Activated CD4-positive, alpha-beta T cell treated with anti-CD3 and anti-CD28 coated beads, Interleukin-2, amount 10 ng/mL, durations not matched to agents 7 days and 5 days (primary cell): ENCODE measurements at regions not wholly inside any gene's neighbourhood (a gene's known extent, or its start where the extent isn't known, plus 50 kb on each side); places are given as distances from the start of the nearest gene placed in this dataset.

Experiments used
- CTCF ChIA-PET: fragments of 350-600 bp; sonication (Branson Sonifier 250); formaldehyde crosslinking; loops from one replicate; lab custom pipeline; 2021; ENCODE audit warnings: antibody characterized with exemption; lab: Charles Lee
- POLR2A ChIA-PET: fragments of 350-600 bp; sonication (Branson Sonifier 250); formaldehyde crosslinking; loops from one replicate; lab custom pipeline; 2021; ENCODE audit warnings: antibody characterized with exemption; lab: Charles Lee
- DNase-seq: peaks from one replicate; pipeline ENCODE4 v3.0.0-alpha.2; 2020
- H3K27ac Mint-ChIP-seq: one replicate; pipeline ENCODE4 v1.8.0; 2021; ENCODE audit warnings: mild to moderate bottlenecking, moderate library complexity, mixed read lengths
- H3K27me3 Mint-ChIP-seq: one replicate; pipeline ENCODE4 v1.8.0; 2021; ENCODE audit warnings: mixed read lengths
- H3K36me3 Mint-ChIP-seq: one replicate; pipeline ENCODE4 v1.8.0; 2021; ENCODE audit warnings: low read depth, mixed read lengths
- H3K4me1 Mint-ChIP-seq: one replicate; pipeline ENCODE4 v1.8.0; 2021; ENCODE audit warnings: mixed read lengths
- H3K4me3 Mint-ChIP-seq: one replicate; pipeline ENCODE4 v1.8.0; 2021; ENCODE audit warnings: mild to moderate bottlenecking, moderate library complexity, mixed read lengths
- H3K9me3 Mint-ChIP-seq: one replicate; pipeline ENCODE4 v1.8.0; 2021; ENCODE audit warnings: mixed read lengths

- H3K36me3 Mint-ChIP-seq = no peaks in the 10 kb centered on the region
- no peaks in the 10 kb centered on the region for H3K4me1 Mint-ChIP-seq
Measured at GRCh38 chr4:138537731-138538490, 295.8 kb upstream of the SLC7A11 start.

GRCh38 chr4:138535316-138535715 lies 293.2 kb upstream of the SLC7A11 start:
- no peak for DNase-seq
- no peak overlapping the region for H3K4me3 Mint-ChIP-seq
- H3K27me3 Mint-ChIP-seq = no peaks in the 10 kb centered on the region
- H3K4me1 Mint-ChIP-seq = no peaks in the 10 kb centered on the region
- no peaks in the 10 kb centered on the region for H3K36me3 Mint-ChIP-seq
- ChIA-PET CTCF (no interaction called here), POLR2A (no interaction called here)
- no peak overlapping the region for H3K27ac Mint-ChIP-seq
- peaks cover 7% of the 10 kb centered on the region for H3K9me3 Mint-ChIP-seq

More at GRCh38 chr4:138537731-138538490, 295.8 kb upstream of the SLC7A11 start:
- no peak overlapping the region for H3K4me3 Mint-ChIP-seq
- H3K9me3 Mint-ChIP-seq = no peaks in the 10 kb centered on the region
- H3K27me3 Mint-ChIP-seq = no peaks in the 10 kb centered on the region
- CTCF ChIA-PET = no interaction called here
- DNase-seq = no peak
- no peak overlapping the region for H3K27ac Mint-ChIP-seq
- POLR2A ChIA-PET = no interaction called here

GRCh38 chr4:138522366-138522765 lies 280.2 kb upstream of the SLC7A11 start:
- H3K4me1 Mint-ChIP-seq = no peaks in the 10 kb centered on the region
- POLR2A ChIA-PET = no interaction called here
- CTCF ChIA-PET = no interaction called here

GRCh38 chr4:138521809-138522208 lies 279.7 kb upstream of the SLC7A11 start:
- CTCF ChIA-PET = no interaction called here
- POLR2A ChIA-PET = no interaction called here
- no peak overlapping the region for H3K27ac Mint-ChIP-seq
- H3K4me3 Mint-ChIP-seq = no peak overlapping the region
- no peaks in the 10 kb centered on the region for H3K36me3 Mint-ChIP-seq
- no peaks in the 10 kb centered on the region for H3K27me3 Mint-ChIP-seq
- no peak for DNase-seq
- no peaks in the 10 kb centered on the region for H3K9me3 Mint-ChIP-seq
- H3K4me1 Mint-ChIP-seq = no peaks in the 10 kb centered on the region

More at GRCh38 chr4:138522366-138522765, 280.2 kb upstream of the SLC7A11 start:
- no peak for DNase-seq
- Mint-ChIP-seq H3K27me3 (no peaks in the 10 kb centered on the region), H3K27ac (no peak overlapping the region), H3K36me3 (no peaks in the 10 kb centered on the region), H3K9me3 (no peaks in the 10 kb centered on the region), H3K4me3 (no peak overlapping the region)

- Mint-ChIP-seq H3K4me1 (no peaks in the 10 kb centered on the region), H3K9me3 (no peaks in the 10 kb centered on the region), H3K27me3 (no peaks in the 10 kb centered on the region), H3K36me3 (no peaks in the 10 kb centered on the region), H3K27ac (no peak overlapping the region), H3K4me3 (no peak overlapping the region)
- ChIA-PET CTCF (no interaction called here), POLR2A (no interaction called here)
- DNase-seq = no peak
Measured at GRCh38 chr4:138519436-138519835, 277.3 kb upstream of the SLC7A11 start.

- no peak overlapping the region for H3K4me3 Mint-ChIP-seq
- no peak for DNase-seq
- peaks cover 2% of the 10 kb centered on the region for H3K27me3 Mint-ChIP-seq
- no peak overlapping the region for H3K27ac Mint-ChIP-seq
- H3K9me3 Mint-ChIP-seq = no peaks in the 10 kb centered on the region
- ChIA-PET POLR2A (no interaction called here), CTCF (no interaction called here)
- H3K4me1 Mint-ChIP-seq = no peaks in the 10 kb centered on the region
- H3K36me3 Mint-ChIP-seq = no peaks in the 10 kb centered on the region
Measured at GRCh38 chr4:138513535-138513934, 271.4 kb upstream of the SLC7A11 start.

GRCh38 chr4:138512756-138513155 lies 270.6 kb upstream of the SLC7A11 start:
- peaks cover 2% of the 10 kb centered on the region for H3K27me3 Mint-ChIP-seq
- no peaks in the 10 kb centered on the region for H3K9me3 Mint-ChIP-seq
- no peak overlapping the region for H3K27ac Mint-ChIP-seq
- no peak for DNase-seq
- CTCF ChIA-PET = no interaction called here
- H3K4me1 Mint-ChIP-seq = no peaks in the 10 kb centered on the region
- no peak overlapping the region for H3K4me3 Mint-ChIP-seq
- POLR2A ChIA-PET = no interaction called here
- H3K36me3 Mint-ChIP-seq = no peaks in the 10 kb centered on the region

GRCh38 chr4:138510053-138510452 lies 267.9 kb upstream of the SLC7A11 start:
- DNase-seq = no peak
- ChIA-PET CTCF (no interaction called here), POLR2A (no interaction called here)
- Mint-ChIP-seq H3K4me3 (no peak overlapping the region), H3K27ac (no peak overlapping the region), H3K27me3 (peaks cover 2% of the 10 kb centered on the region), H3K4me1 (no peaks in the 10 kb centered on the region), H3K9me3 (peaks cover 3% of the 10 kb centered on the region), H3K36me3 (no peaks in the 10 kb centered on the region)

GRCh38 chr4:138509346-138509745 lies 267.2 kb upstream of the SLC7A11 start:
- Mint-ChIP-seq H3K4me1 (no peaks in the 10 kb centered on the region), H3K36me3 (no peaks in the 10 kb centered on the region), H3K27ac (no peak overlapping the region), H3K4me3 (no peak overlapping the region), H3K27me3 (peaks cover 2% of the 10 kb centered on the region), H3K9me3 (peaks cover 3% of the 10 kb centered on the region)
- no peak for DNase-seq
- POLR2A ChIA-PET = no interaction called here
- CTCF ChIA-PET = no interaction called here

- no peak for DNase-seq
- H3K27ac Mint-ChIP-seq = no peak overlapping the region
- CTCF ChIA-PET = no interaction called here
- POLR2A ChIA-PET = no interaction called here
- peaks cover 3% of the 10 kb centered on the region for H3K9me3 Mint-ChIP-seq
- no peak overlapping the region for H3K4me3 Mint-ChIP-seq
- H3K4me1 Mint-ChIP-seq = no peaks in the 10 kb centered on the region
- H3K27me3 Mint-ChIP-seq = peaks cover 2% of the 10 kb centered on the region
- H3K36me3 Mint-ChIP-seq = no peaks in the 10 kb centered on the region
Measured at GRCh38 chr4:138507522-138507921, 265.4 kb upstream of the SLC7A11 start.

- peaks cover 4% of the 10 kb centered on the region for H3K9me3 Mint-ChIP-seq
- no peaks in the 10 kb centered on the region for H3K36me3 Mint-ChIP-seq
- H3K27ac Mint-ChIP-seq = no peak overlapping the region
- no peak overlapping the region for H3K4me3 Mint-ChIP-seq
- DNase-seq = no peak
- H3K27me3 Mint-ChIP-seq = no peaks in the 10 kb centered on the region
- CTCF ChIA-PET = interaction anchor here (1.1 kb wide), 1 partner anchor 14 kb away, joined by 3 read pairs; no protein-coding TSS in a partner anchor
- POLR2A ChIA-PET = no interaction called here
- no peaks in the 10 kb centered on the region for H3K4me1 Mint-ChIP-seq
Measured at GRCh38 chr4:138501614-138502013, 259.5 kb upstream of the SLC7A11 start.

- POLR2A ChIA-PET = no interaction called here
- CTCF ChIA-PET = interaction anchor here (1.1 kb wide), 1 partner anchor 13 kb away, joined by 3 read pairs; no protein-coding TSS in a partner anchor
- H3K27me3 Mint-ChIP-seq = no peaks in the 10 kb centered on the region
- DNase-seq = no peak
- peaks cover 4% of the 10 kb centered on the region for H3K9me3 Mint-ChIP-seq
- no peak overlapping the region for H3K27ac Mint-ChIP-seq
- no peaks in the 10 kb centered on the region for H3K4me1 Mint-ChIP-seq
- H3K4me3 Mint-ChIP-seq = no peak overlapping the region
- H3K36me3 Mint-ChIP-seq = no peaks in the 10 kb centered on the region
Measured at GRCh38 chr4:138500869-138501268, 258.7 kb upstream of the SLC7A11 start.

GRCh38 chr4:138499627-138500026 lies 257.5 kb upstream of the SLC7A11 start:
- ChIA-PET CTCF (no interaction called here), POLR2A (no interaction called here)
- no peaks in the 10 kb centered on the region for H3K27me3 Mint-ChIP-seq
- no peak overlapping the region for H3K4me3 Mint-ChIP-seq
- DNase-seq = no peak
- H3K27ac Mint-ChIP-seq = no peak overlapping the region
- H3K9me3 Mint-ChIP-seq = peaks cover 2% of the 10 kb centered on the region
- H3K4me1 Mint-ChIP-seq = no peaks in the 10 kb centered on the region
- no peaks in the 10 kb centered on the region for H3K36me3 Mint-ChIP-seq

GRCh38 chr4:138494931-138495330 lies 252.8 kb upstream of the SLC7A11 start:
- H3K4me1 Mint-ChIP-seq = no peaks in the 10 kb centered on the region
- H3K27ac Mint-ChIP-seq = no peak overlapping the region
- no peaks in the 10 kb centered on the region for H3K9me3 Mint-ChIP-seq
- no peaks in the 10 kb centered on the region for H3K36me3 Mint-ChIP-seq
- ChIA-PET POLR2A (no interaction called here), CTCF (no interaction called here)
- H3K27me3 Mint-ChIP-seq = no peaks in the 10 kb centered on the region
- H3K4me3 Mint-ChIP-seq = no peak overlapping the region
- DNase-seq = no peak
